Bronchial epithelial cell (primary cell): ENCODE measurements at regions not wholly inside any gene's neighbourhood (a gene's known extent, or its start where the extent isn't known, plus 50 kb on each side); places are given as distances from the start of the nearest gene placed in this dataset.

Experiments used
- DNase-seq: peaks from one replicate; pipeline ENCODE4 v3.0.0-alpha.2; 2010; ENCODE audit warnings: low read depth
- FAIRE-seq: peaks from 2 replicates; lab custom pipeline; 2011; peaks lifted over from hg19 to GRCh38; lab: Jason Lieb, UNC
- H3K27me3 ChIP-seq: 2 replicates; pipeline ENCODE4 v1.5.1; 2011; ENCODE audit warnings: low read length; ENCODE audit not compliant: control insufficient read depth, insufficient read depth
- H3K36me3 ChIP-seq: 2 replicates; pipeline ENCODE4 v1.5.1; 2011; ENCODE audit warnings: low read length; ENCODE audit not compliant: control insufficient read depth, insufficient read depth
- H3K4me3 ChIP-seq: 2 replicates; pipeline ENCODE4 v1.5.1; 2011; ENCODE audit warnings: mild to moderate bottlenecking, low read depth, low read length, control low read depth
- CTCF ChIP-seq: IDR thresholded peaks from 2 replicates; pipeline ENCODE4 v1.5.1; 2011; ENCODE audit warnings: mild to moderate bottlenecking, moderate library complexity, low read length, control low read depth, inconsistent platforms; ENCODE audit not compliant: insufficient read depth, severe bottlenecking

- no peak for FAIRE-seq
- Histone ChIP-seq H3K27me3 (no peaks in the 10 kb centered on the region), H3K36me3 (no peaks in the 10 kb centered on the region), H3K4me3 (no peak overlapping the region)
- DNase-seq = no peak
- TF ChIP-seq CTCF = no peak
Measured at GRCh38 chr2:220422676-220423075, 795.2 kb downstream of the SLC4A3 start.

GRCh38 chr2:220424561-220424960 lies 797.1 kb downstream of the SLC4A3 start:
- no peaks in the 10 kb centered on the region for H3K36me3 ChIP-seq
- TF ChIP-seq CTCF = no peak
- DNase-seq (no peak), FAIRE-seq (no peak)
- no peak overlapping the region for H3K4me3 ChIP-seq
- H3K27me3 ChIP-seq = no peaks in the 10 kb centered on the region

GRCh38 chr2:220432645-220433044 lies 805.2 kb downstream of the SLC4A3 start:
- no peaks in the 10 kb centered on the region for H3K36me3 ChIP-seq
- H3K4me3 ChIP-seq = no peak overlapping the region
- no peak for DNase-seq
- no peaks in the 10 kb centered on the region for H3K27me3 ChIP-seq
- no peak for FAIRE-seq
- TF ChIP-seq CTCF = no peak

- no peak for TF ChIP-seq CTCF
- Histone ChIP-seq H3K36me3 (no peaks in the 10 kb centered on the region), H3K27me3 (no peaks in the 10 kb centered on the region), H3K4me3 (no peak overlapping the region)
- FAIRE-seq (no peak), DNase-seq (no peak)
Measured at GRCh38 chr2:220433131-220433530, 805.7 kb downstream of the SLC4A3 start.

- TF ChIP-seq CTCF = no peak
- FAIRE-seq (no peak), DNase-seq (peak; percentile 91)
- H3K4me3 ChIP-seq = no peak overlapping the region
- H3K36me3 ChIP-seq = no peaks in the 10 kb centered on the region
- H3K27me3 ChIP-seq = no peaks in the 10 kb centered on the region
Measured at GRCh38 chr2:220434385-220434784, 807.0 kb downstream of the SLC4A3 start.

- peak; percentile 7 for DNase-seq
- H3K36me3 ChIP-seq = no peaks in the 10 kb centered on the region
- H3K4me3 ChIP-seq = no peak overlapping the region
- FAIRE-seq = no peak
- TF ChIP-seq CTCF = no peak
- H3K27me3 ChIP-seq = no peaks in the 10 kb centered on the region
Measured at GRCh38 chr2:220437938-220438337, 810.5 kb downstream of the SLC4A3 start.
